Loucy (cell line): ENCODE measurements at regions not wholly inside any gene's neighbourhood (a gene's known extent, or its start where the extent isn't known, plus 50 kb on each side); places are given as distances from the start of the nearest gene placed in this dataset.

Experiments
- H2AFZ ChIP-seq: fragments of 200-600 bp; sonication (generic); 2 replicates; pipeline ENCODE4 v1.6.0; 2016; ENCODE audit warnings: antibody characterized with exemption, mild to moderate bottlenecking, low read length, moderate library complexity
- H3F3A ChIP-seq: fragments of 200-600 bp; 2 replicates; pipeline ENCODE4 v1.6.0; 2016; ENCODE audit warnings: antibody characterized with exemption, low read depth, mild to moderate bottlenecking
- H3K27me3 ChIP-seq: fragments of 200-600 bp; sonication (generic); 2 replicates; pipeline ENCODE4 v1.6.1; 2014; ENCODE audit warnings: low read length, mild to moderate bottlenecking; ENCODE audit not compliant: insufficient read depth, poor library complexity, severe bottlenecking
- H3K36me3 ChIP-seq: fragments of 200-600 bp; sonication (generic); 2 replicates; pipeline ENCODE4 v1.6.1; 2016; ENCODE audit warnings: low read length; ENCODE audit not compliant: insufficient read depth
- H3K4me1 ChIP-seq: fragments of 200-600 bp; sonication (generic); 2 replicates; pipeline ENCODE4 v1.5.1; 2014; ENCODE audit warnings: low read length, mild to moderate bottlenecking; ENCODE audit not compliant: insufficient read depth, poor library complexity, severe bottlenecking
- H3K4me2 ChIP-seq: fragments of 200-600 bp; sonication (generic); 2 replicates; pipeline ENCODE4 v1.6.0; 2014; ENCODE audit warnings: antibody characterized with exemption, low read length, low read depth, mild to moderate bottlenecking; ENCODE audit not compliant: poor library complexity, severe bottlenecking
- H3K4me3 ChIP-seq: fragments of 200-600 bp; sonication (generic); 2 replicates; pipeline ENCODE4 v1.5.1; 2014; ENCODE audit warnings: low read length, mild to moderate bottlenecking, mixed read lengths; ENCODE audit not compliant: poor library complexity, severe bottlenecking
- H3K79me2 ChIP-seq: fragments of 200-600 bp; sonication (generic); 2 replicates; pipeline ENCODE4 v1.6.1; 2014; ENCODE audit warnings: low read length; ENCODE audit not compliant: insufficient read depth
- H3K9ac ChIP-seq: fragments of 200-600 bp; sonication (generic); 2 replicates; pipeline ENCODE4 v1.6.0; 2014; ENCODE audit warnings: mild to moderate bottlenecking, low read depth, low read length, moderate library complexity; ENCODE audit not compliant: poor library complexity, severe bottlenecking
- H3K9me2 ChIP-seq: fragments of 200-600 bp; sonication (generic); replicated peaks from 2 replicates; pipeline ENCODE4 v1.6.1; 2016; ENCODE audit warnings: low read depth, low read length, mixed read lengths
- H3K9me3 ChIP-seq: fragments of 200-600 bp; sonication (generic); 2 replicates; pipeline ENCODE4 v1.6.1; 2014; ENCODE audit warnings: mild to moderate bottlenecking, antibody characterized with exemption, low read length, low read depth; ENCODE audit not compliant: insufficient read depth
- H4K20me1 ChIP-seq: fragments of 200-600 bp; sonication (generic); 2 replicates; pipeline ENCODE4 v1.6.0; 2014; ENCODE audit warnings: antibody characterized with exemption, low read length, mild to moderate bottlenecking; ENCODE audit not compliant: insufficient read depth, poor library complexity, severe bottlenecking
- CTCF ChIP-seq: fragments of 200-600 bp; sonication (generic); conservative IDR thresholded peaks from 2 replicates; pipeline ENCODE4 v1.5.1; 2014; ENCODE audit warnings: mild to moderate bottlenecking, antibody characterized with exemption, low read length
- EZH2phosphoT487 ChIP-seq: fragments of 200-600 bp; IDR thresholded peaks from 2 replicates; pipeline ENCODE4 v1.6.1; 2018; ENCODE audit warnings: antibody characterized with exemption, mild to moderate bottlenecking, moderate library complexity, borderline replicate concordance

GRCh38 chr6:74458536-74458935, 747.3 kb downstream of the COL12A1 start:
- Histone ChIP-seq H4K20me1 (no peaks in the 10 kb centered on the region), H3K4me3 (no peak overlapping the region), H3K9me3 (no peaks in the 10 kb centered on the region), H3K36me3 (no peaks in the 10 kb centered on the region), H3K4me2 (no peak overlapping the region), H3K9me2 (no peaks in the 10 kb centered on the region), H3K9ac (no peak overlapping the region), H3F3A (no peaks in the 10 kb centered on the region), H3K79me2 (no peaks in the 10 kb centered on the region), H2AFZ (no peak overlapping the region), H3K27me3 (no peaks in the 10 kb centered on the region), H3K4me1 (no peaks in the 10 kb centered on the region)
- TF ChIP-seq EZH2phosphoT487 (no peak), CTCF (no peak)

GRCh38 chr6:74455786-74456185, 750.1 kb downstream of the COL12A1 start:
- H3K9me3 ChIP-seq: no peaks in the 10 kb centered on the region
- H3K9ac ChIP-seq: no peak overlapping the region
- no peak for TF ChIP-seq CTCF
- no peak for TF ChIP-seq EZH2phosphoT487
- H3K36me3 ChIP-seq: no peaks in the 10 kb centered on the region
- H2AFZ ChIP-seq: no peak overlapping the region
- H4K20me1 ChIP-seq: no peaks in the 10 kb centered on the region
- no peaks in the 10 kb centered on the region for H3K27me3 ChIP-seq
- no peak overlapping the region for H3K4me3 ChIP-seq
- no peaks in the 10 kb centered on the region for H3K4me1 ChIP-seq
- no peak overlapping the region for H3K4me2 ChIP-seq
- no peaks in the 10 kb centered on the region for H3K9me2 ChIP-seq
- H3K79me2 ChIP-seq: no peaks in the 10 kb centered on the region
- H3F3A ChIP-seq: no peaks in the 10 kb centered on the region

GRCh38 chr6:74451953-74452352, 753.9 kb downstream of the COL12A1 start:
- no peak overlapping the region for H3K4me2 ChIP-seq
- no peaks in the 10 kb centered on the region for H3K36me3 ChIP-seq
- no peaks in the 10 kb centered on the region for H3K27me3 ChIP-seq
- H3K4me1 ChIP-seq: no peaks in the 10 kb centered on the region
- no peak overlapping the region for H3K4me3 ChIP-seq
- no peak overlapping the region for H2AFZ ChIP-seq
- no peak for TF ChIP-seq CTCF
- TF ChIP-seq EZH2phosphoT487: no peak
- H3K9me3 ChIP-seq: no peaks in the 10 kb centered on the region
- no peaks in the 10 kb centered on the region for H4K20me1 ChIP-seq
- H3K9ac ChIP-seq: no peak overlapping the region
- H3K79me2 ChIP-seq: no peaks in the 10 kb centered on the region
- no peaks in the 10 kb centered on the region for H3F3A ChIP-seq
- H3K9me2 ChIP-seq: no peaks in the 10 kb centered on the region
